Gastrocnemius medialis (tissue), 4 donors: ENCODE measurements at regions not wholly inside any gene's neighbourhood (a gene's known extent, or its start where the extent isn't known, plus 50 kb on each side); places are given as distances from the start of the nearest gene placed in this dataset.

Source experiments
- POLR2A ChIP-seq, 2 donors: fragments of 450-650 bp; IDR thresholded peaks; one replicate each; pipeline ENCODE4 v1.6.1; 2017; ENCODE audit warnings: antibody characterized with exemption in 2 of 2, mild to moderate bottlenecking in 2 of 2, moderate library complexity in 2 of 2
- TF ChIP-seq, protein P1 (sequence below), 5 experiments: fragments of 450-650 bp in 3 of 5; fragments of 200-600 bp in 2 of 5; sonication (generic) in 2 of 5; IDR thresholded peaks in 4 of 5; conservative IDR thresholded peaks in 1 of 5; 1 replicate in 4 of 5; 2 replicates in 1 of 5; pipeline ENCODE4 v1.5.1; 2016 to 2019; ENCODE audit warnings: antibody characterized with exemption in 5 of 5, mild to moderate bottlenecking in 3 of 5, moderate library complexity in 3 of 5

DNA sequence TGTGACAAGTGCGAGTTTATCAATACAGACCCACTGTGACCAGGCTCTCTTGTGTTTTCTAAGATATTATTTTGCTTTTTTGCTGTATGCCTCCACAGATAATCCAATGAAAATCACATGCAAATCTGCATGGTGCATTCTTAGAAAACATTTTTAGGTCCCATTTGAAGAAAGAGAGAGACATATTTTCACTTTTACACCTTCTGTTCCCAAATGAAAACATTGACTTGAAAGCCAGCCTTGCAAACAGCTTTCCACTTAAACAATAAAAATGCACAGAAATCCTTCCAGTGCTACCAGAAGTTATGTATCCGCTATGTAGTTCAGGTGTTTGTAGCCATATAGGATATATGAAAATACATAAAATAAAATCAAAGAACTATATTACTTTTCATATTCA is 618.0 kb downstream of the CDH26 start:
- TF ChIP-seq, protein P1, sequence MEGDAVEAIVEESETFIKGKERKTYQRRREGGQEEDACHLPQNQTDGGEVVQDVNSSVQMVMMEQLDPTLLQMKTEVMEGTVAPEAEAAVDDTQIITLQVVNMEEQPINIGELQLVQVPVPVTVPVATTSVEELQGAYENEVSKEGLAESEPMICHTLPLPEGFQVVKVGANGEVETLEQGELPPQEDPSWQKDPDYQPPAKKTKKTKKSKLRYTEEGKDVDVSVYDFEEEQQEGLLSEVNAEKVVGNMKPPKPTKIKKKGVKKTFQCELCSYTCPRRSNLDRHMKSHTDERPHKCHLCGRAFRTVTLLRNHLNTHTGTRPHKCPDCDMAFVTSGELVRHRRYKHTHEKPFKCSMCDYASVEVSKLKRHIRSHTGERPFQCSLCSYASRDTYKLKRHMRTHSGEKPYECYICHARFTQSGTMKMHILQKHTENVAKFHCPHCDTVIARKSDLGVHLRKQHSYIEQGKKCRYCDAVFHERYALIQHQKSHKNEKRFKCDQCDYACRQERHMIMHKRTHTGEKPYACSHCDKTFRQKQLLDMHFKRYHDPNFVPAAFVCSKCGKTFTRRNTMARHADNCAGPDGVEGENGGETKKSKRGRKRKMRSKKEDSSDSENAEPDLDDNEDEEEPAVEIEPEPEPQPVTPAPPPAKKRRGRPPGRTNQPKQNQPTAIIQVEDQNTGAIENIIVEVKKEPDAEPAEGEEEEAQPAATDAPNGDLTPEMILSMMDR (IDR thresholded peaks at IDR 0.05 in 4 of 5, conservative IDR thresholded peaks at IDR 0.05 in 1 of 5), result no peak
- TF ChIP-seq POLR2A (IDR thresholded peaks at IDR 0.05), result no peak
